WTC11 (cell line): ENCODE measurements at regions not wholly inside any gene's neighbourhood (a gene's known extent, or its start where the extent isn't known, plus 50 kb on each side); places are given as distances from the start of the nearest gene placed in this dataset.

Source experiments
- ATAC-seq: fragments of 200-7000 bp; cut with Tn5 transposase; 2 replicates; pipeline ENCODE4 v1.10.0; 2021; ENCODE audit warnings: mild to moderate bottlenecking, moderate library complexity
- CTCF ChIA-PET: fragments of 300-600 bp; sonication (Branson Sonifier 250); formaldehyde crosslinking; loops from one replicate; lab custom pipeline; 2021; ENCODE audit warnings: antibody characterized with exemption; lab: Charles Lee
- POLR2A ChIA-PET: fragments of 350-600 bp; sonication (Branson Sonifier 250); formaldehyde crosslinking; loops from one replicate; lab custom pipeline; 2021; ENCODE audit warnings: antibody characterized with exemption; lab: Charles Lee
- DNase-seq: peaks from one replicate; pipeline ENCODE4 v3.0.0; 2021; ENCODE audit warnings: low spot score
- H3K27ac Mint-ChIP-seq: 2 replicates; pipeline ENCODE4 v1.8.0; 2021; ENCODE audit warnings: mixed read lengths
- H3K27me3 Mint-ChIP-seq: 2 replicates; pipeline ENCODE4 v1.8.0; 2021; ENCODE audit warnings: low read depth, mild to moderate bottlenecking, moderate library complexity, mixed read lengths
- H3K36me3 Mint-ChIP-seq: 2 replicates; pipeline ENCODE4 v1.8.0; 2021; ENCODE audit warnings: mixed read lengths
- H3K4me1 Mint-ChIP-seq: 2 replicates; pipeline ENCODE4 v1.8.0; 2022; ENCODE audit warnings: mixed read lengths
- H3K4me3 Mint-ChIP-seq: 2 replicates; pipeline ENCODE4 v1.8.0; 2021; ENCODE audit warnings: mild to moderate bottlenecking, moderate library complexity, mixed read lengths
- H3K9me3 Mint-ChIP-seq: 2 replicates; pipeline ENCODE4 v1.8.0; 2021; ENCODE audit warnings: mixed read lengths
- CREM ChIP-seq: sonication (generic); formaldehyde crosslinking; IDR thresholded peaks from 2 replicates; pipeline ENCODE4 v1.8.1; 2022; ENCODE audit warnings: mild to moderate bottlenecking, missing genetic modification reagents, moderate library complexity
- ETV6 ChIP-seq: sonication (generic); formaldehyde crosslinking; IDR thresholded peaks from 2 replicates; pipeline ENCODE4 v1.8.1; 2022; ENCODE audit warnings: mild to moderate bottlenecking, missing genetic modification reagents
- GTF2I ChIP-seq: fragments of 250-450 bp; sonication (Bioruptor Pico); conservative IDR thresholded peaks from 2 replicates; pipeline ENCODE4 v1.4.0; 2021; ENCODE audit warnings: mild to moderate bottlenecking
- KAT7 ChIP-seq: sonication (generic); formaldehyde crosslinking; IDR thresholded peaks from 2 replicates; pipeline ENCODE4 v1.8.1; 2023; ENCODE audit warnings: missing genetic modification reagents, mild to moderate bottlenecking, borderline replicate concordance
- OVOL2 ChIP-seq: fragments of 250-450 bp; sonication (Bioruptor Pico); IDR thresholded peaks from 2 replicates; pipeline ENCODE4 v1.9.0; 2021; ENCODE audit warnings: mild to moderate bottlenecking, borderline replicate concordance
- PREB ChIP-seq: sonication (generic); formaldehyde crosslinking; IDR thresholded peaks from 2 replicates; pipeline ENCODE4 v1.8.1; 2022; ENCODE audit warnings: mild to moderate bottlenecking, missing genetic modification reagents, moderate library complexity, borderline replicate concordance
- SMAD4 ChIP-seq: sonication (generic); formaldehyde crosslinking; IDR thresholded peaks from 2 replicates; pipeline ENCODE4 v1.8.0; 2022; ENCODE audit warnings: mild to moderate bottlenecking, missing genetic modification reagents
- SOX15 ChIP-seq: fragments of 250-450 bp; sonication (Bioruptor Pico); IDR thresholded peaks from 2 replicates; pipeline ENCODE4 v1.9.0; 2021; ENCODE audit warnings: mild to moderate bottlenecking
- ZNF219 ChIP-seq: sonication (generic); formaldehyde crosslinking; IDR thresholded peaks from 2 replicates; pipeline ENCODE4 v1.8.0; 2023; ENCODE audit warnings: missing genetic modification reagents, mild to moderate bottlenecking, borderline replicate concordance
- TF ChIP-seq, protein P1 (sequence below): sonication (generic); formaldehyde crosslinking; IDR thresholded peaks from 2 replicates; pipeline ENCODE4 v1.8.1; 2023; ENCODE audit warnings: mild to moderate bottlenecking, missing genetic modification reagents
- TF ChIP-seq, protein P2 (sequence below): sonication (generic); formaldehyde crosslinking; IDR thresholded peaks from 2 replicates; pipeline ENCODE4 v1.8.1; 2022; ENCODE audit warnings: low read depth, mild to moderate bottlenecking, moderate library complexity, missing genetic modification reagents, borderline replicate concordance
- TF ChIP-seq, protein P3 (sequence below): sonication (generic); formaldehyde crosslinking; IDR thresholded peaks from 2 replicates; pipeline ENCODE4 v1.8.1; 2022; ENCODE audit warnings: low read depth, missing genetic modification reagents, borderline replicate concordance
- TF ChIP-seq, protein P4 (sequence below): fragments of 200-600 bp; IDR thresholded peaks from 2 replicates; pipeline ENCODE4 v1.8.0; 2022; ENCODE audit warnings: antibody characterized with exemption
- TF ChIP-seq, protein P5 (sequence below): sonication (generic); formaldehyde crosslinking; IDR thresholded peaks from 2 replicates; pipeline ENCODE4 v1.8.1; 2023; ENCODE audit warnings: mild to moderate bottlenecking, missing genetic modification reagents, moderate library complexity

GRCh38 chr6:141783585-141783984, 349.1 kb upstream of the GJE1 start (continued):
- TF ChIP-seq SOX15 (CRISPR knock-in tag) (no peak), SMAD4 (no peak)

DNA sequence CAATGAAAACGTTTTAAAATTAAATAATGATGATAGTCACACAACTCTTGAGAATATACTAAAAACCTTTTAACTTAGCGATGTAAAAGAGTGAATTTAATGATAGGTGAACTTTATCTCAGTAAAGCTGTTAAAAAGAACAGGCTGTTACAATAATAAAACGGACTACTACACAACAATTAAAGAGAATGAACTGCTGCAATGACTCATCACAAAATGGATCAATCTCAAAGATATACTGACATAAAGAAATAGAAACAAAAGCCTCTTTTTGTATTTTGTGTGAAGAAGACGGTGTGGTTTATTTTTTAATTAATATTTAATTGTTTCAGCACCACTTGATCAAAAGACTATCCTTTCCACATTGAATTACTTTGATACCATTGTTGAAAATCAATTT, 352.4 kb upstream of the GJE1 start:
- no peak for DNase-seq
- Mint-ChIP-seq H3K27me3 (no peaks in the 10 kb centered on the region), H3K36me3 (no peaks in the 10 kb centered on the region), H3K9me3 (no peaks in the 10 kb centered on the region), H3K4me1 (peaks cover 6% of the 10 kb centered on the region), H3K4me3 (no peak overlapping the region), H3K27ac (no peak overlapping the region)
- POLR2A ChIA-PET = no interaction called here
- CTCF ChIA-PET = no interaction called here
- no peak for ATAC-seq
- no peak for TF ChIP-seq KAT7
- TF ChIP-seq, protein P1, sequence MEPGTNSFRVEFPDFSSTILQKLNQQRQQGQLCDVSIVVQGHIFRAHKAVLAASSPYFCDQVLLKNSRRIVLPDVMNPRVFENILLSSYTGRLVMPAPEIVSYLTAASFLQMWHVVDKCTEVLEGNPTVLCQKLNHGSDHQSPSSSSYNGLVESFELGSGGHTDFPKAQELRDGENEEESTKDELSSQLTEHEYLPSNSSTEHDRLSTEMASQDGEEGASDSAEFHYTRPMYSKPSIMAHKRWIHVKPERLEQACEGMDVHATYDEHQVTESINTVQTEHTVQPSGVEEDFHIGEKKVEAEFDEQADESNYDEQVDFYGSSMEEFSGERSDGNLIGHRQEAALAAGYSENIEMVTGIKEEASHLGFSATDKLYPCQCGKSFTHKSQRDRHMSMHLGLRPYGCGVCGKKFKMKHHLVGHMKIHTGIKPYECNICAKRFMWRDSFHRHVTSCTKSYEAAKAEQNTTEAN = no peak
- TF ChIP-seq, protein P2, sequence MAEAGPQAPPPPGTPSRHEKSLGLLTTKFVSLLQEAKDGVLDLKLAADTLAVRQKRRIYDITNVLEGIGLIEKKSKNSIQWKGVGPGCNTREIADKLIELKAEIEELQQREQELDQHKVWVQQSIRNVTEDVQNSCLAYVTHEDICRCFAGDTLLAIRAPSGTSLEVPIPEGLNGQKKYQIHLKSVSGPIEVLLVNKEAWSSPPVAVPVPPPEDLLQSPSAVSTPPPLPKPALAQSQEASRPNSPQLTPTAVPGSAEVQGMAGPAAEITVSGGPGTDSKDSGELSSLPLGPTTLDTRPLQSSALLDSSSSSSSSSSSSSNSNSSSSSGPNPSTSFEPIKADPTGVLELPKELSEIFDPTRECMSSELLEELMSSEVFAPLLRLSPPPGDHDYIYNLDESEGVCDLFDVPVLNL (CRISPR knock-in tag) = no peak

DNA sequence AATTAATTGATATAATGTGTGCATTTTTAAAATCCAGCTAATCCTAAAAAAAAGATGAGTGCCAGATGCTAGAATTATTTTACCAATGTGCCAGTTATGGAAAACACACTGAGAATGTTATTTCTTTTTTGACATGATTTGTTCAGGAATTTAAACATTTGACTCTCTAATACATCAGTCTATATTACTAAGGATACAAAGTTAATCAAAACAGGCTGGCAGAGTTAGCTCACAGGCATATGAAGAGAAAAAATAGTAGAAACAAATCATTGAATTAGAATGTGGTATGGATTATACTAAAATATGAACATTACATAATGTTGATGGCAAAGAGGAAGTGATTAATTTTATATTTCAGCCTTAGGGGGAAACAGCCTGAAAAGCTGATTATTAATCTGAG, 368.3 kb upstream of the GJE1 start:
- Mint-ChIP-seq H3K27me3 (no peaks in the 10 kb centered on the region), H3K9me3 (0 out of 2 replicates have a peak, but pooled peaks cover 4% of the 10 kb centered on the region), H3K4me1 (peaks cover 6% of the 10 kb centered on the region; the same call in 1 of the 2 replicates), H3K4me3 (no peak overlapping the region), H3K27ac (no peak overlapping the region), H3K36me3 (no peaks in the 10 kb centered on the region)
- DNase-seq (no peak), ATAC-seq (no peak)
- POLR2A ChIA-PET = no interaction called here
- TF ChIP-seq PREB (CRISPR knock-in tag) = no peak
- TF ChIP-seq SOX15 (CRISPR knock-in tag) = no peak
- TF ChIP-seq, protein P3, sequence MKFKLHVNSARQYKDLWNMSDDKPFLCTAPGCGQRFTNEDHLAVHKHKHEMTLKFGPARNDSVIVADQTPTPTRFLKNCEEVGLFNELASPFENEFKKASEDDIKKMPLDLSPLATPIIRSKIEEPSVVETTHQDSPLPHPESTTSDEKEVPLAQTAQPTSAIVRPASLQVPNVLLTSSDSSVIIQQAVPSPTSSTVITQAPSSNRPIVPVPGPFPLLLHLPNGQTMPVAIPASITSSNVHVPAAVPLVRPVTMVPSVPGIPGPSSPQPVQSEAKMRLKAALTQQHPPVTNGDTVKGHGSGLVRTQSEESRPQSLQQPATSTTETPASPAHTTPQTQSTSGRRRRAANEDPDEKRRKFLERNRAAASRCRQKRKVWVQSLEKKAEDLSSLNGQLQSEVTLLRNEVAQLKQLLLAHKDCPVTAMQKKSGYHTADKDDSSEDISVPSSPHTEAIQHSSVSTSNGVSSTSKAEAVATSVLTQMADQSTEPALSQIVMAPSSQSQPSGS (CRISPR knock-in tag) = no peak
- TF ChIP-seq CREM (CRISPR knock-in tag) = no peak
- TF ChIP-seq ZNF219 (CRISPR knock-in tag) = no peak
- CTCF ChIA-PET = no interaction called here

- CTCF ChIA-PET = no interaction called here
- Mint-ChIP-seq H3K27ac (no peak overlapping the region), H3K27me3 (no peaks in the 10 kb centered on the region), H3K4me1 (peaks cover 6% of the 10 kb centered on the region; the same call in 1 of the 2 replicates), H3K36me3 (no peaks in the 10 kb centered on the region), H3K4me3 (no peak overlapping the region), H3K9me3 (0 out of 2 replicates have a peak, but pooled peaks cover 4% of the 10 kb centered on the region)
- POLR2A ChIA-PET = no interaction called here
- no peak for ATAC-seq
- DNase-seq = no peak
- no peak for TF ChIP-seq GTF2I (CRISPR knock-in tag)
- TF ChIP-seq, protein P2 (CRISPR knock-in tag) = no peak
- TF ChIP-seq, protein P3 (CRISPR knock-in tag) = no peak
- TF ChIP-seq ETV6 (CRISPR knock-in tag) = no peak
- TF ChIP-seq OVOL2 (CRISPR knock-in tag) = no peak
- TF ChIP-seq, protein P1 = no peak
- no peak for TF ChIP-seq KAT7
- TF ChIP-seq, protein P4, sequence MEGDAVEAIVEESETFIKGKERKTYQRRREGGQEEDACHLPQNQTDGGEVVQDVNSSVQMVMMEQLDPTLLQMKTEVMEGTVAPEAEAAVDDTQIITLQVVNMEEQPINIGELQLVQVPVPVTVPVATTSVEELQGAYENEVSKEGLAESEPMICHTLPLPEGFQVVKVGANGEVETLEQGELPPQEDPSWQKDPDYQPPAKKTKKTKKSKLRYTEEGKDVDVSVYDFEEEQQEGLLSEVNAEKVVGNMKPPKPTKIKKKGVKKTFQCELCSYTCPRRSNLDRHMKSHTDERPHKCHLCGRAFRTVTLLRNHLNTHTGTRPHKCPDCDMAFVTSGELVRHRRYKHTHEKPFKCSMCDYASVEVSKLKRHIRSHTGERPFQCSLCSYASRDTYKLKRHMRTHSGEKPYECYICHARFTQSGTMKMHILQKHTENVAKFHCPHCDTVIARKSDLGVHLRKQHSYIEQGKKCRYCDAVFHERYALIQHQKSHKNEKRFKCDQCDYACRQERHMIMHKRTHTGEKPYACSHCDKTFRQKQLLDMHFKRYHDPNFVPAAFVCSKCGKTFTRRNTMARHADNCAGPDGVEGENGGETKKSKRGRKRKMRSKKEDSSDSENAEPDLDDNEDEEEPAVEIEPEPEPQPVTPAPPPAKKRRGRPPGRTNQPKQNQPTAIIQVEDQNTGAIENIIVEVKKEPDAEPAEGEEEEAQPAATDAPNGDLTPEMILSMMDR = no peak
- TF ChIP-seq, protein P5, sequence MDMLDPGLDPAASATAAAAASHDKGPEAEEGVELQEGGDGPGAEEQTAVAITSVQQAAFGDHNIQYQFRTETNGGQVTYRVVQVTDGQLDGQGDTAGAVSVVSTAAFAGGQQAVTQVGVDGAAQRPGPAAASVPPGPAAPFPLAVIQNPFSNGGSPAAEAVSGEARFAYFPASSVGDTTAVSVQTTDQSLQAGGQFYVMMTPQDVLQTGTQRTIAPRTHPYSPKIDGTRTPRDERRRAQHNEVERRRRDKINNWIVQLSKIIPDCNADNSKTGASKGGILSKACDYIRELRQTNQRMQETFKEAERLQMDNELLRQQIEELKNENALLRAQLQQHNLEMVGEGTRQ (CRISPR knock-in tag) = no peak
Measured at GRCh38 chr6:141758430-141758829, 374.3 kb upstream of the GJE1 start.
